T-helper 2 cell treated with Interferon-gamma antibody and Interleukin-4, amounts not matched to agents 100 ng/mL and 5 ng/mL, for 36 hours (primary cell): ENCODE measurements at regions not wholly inside any gene's neighbourhood (a gene's known extent, or its start where the extent isn't known, plus 50 kb on each side); places are given as distances from the start of the nearest gene placed in this dataset.

ENCODE experiments used
- intact Hi-C: fragments of 100-400 bp; cut with micrococcal nuclease; formaldehyde crosslinking; loops from one replicate; pipeline ENCODE4 v1.15.1; 2023

DNA sequence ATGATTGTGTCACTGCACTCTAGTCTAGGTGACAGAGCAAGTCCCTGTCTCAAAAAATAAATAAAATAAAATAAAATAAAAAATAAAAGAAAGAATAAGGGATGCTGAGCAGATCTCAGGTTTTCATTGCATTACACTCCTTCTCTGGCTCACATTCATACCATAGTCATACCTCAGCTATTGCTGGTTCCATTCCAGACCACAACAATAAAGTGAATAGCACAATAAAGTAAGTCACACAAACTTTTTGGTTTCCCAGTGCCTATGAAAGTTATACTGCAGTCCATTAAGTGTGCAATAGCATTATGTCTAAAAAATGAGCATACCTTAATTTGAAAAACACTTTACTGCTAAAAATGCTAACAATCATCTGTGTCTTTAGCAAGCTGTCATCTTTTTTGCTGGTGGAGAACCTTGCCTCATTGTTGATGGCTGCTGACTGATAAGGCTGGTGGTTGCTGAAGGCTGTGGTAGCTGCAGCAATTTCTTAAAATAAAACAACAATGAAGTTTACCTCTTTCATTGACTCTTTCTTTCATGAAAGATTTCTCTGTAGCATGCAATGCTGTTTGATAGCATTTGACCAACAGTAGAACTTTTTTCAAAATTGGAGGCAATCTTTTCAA lies 415.7 kb downstream of the ZNF608 start:
- intact Hi-C loops, result no loop called here

- intact Hi-C loops, result no loop called here
Measured at GRCh38 chr5:124328201-124328600, 418.2 kb downstream of the ZNF608 start.

DNA sequence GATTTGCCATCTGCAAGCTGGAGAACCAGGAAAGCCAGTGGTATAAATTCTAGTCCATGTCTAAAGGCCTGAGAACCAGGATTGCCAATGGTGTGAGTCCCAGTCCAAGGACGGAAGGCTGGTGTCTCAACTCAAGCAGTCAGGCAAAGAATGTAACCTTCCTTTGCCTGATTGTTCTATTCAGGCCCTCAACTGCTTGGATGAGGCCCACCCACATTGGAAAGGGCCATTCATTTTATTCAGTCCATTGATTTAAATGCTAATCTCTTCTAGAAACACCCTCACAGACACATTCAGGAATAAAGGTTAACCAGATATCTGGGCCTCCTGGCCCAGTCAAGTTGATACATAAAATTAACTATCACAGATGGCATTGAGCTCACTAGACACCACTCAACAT lies 427.8 kb downstream of the ZNF608 start:
- intact Hi-C loops, result no loop called here

- intact Hi-C loops, result no loop called here
Measured at GRCh38 chr5:124317451-124317850, 429.0 kb downstream of the ZNF608 start.

DNA sequence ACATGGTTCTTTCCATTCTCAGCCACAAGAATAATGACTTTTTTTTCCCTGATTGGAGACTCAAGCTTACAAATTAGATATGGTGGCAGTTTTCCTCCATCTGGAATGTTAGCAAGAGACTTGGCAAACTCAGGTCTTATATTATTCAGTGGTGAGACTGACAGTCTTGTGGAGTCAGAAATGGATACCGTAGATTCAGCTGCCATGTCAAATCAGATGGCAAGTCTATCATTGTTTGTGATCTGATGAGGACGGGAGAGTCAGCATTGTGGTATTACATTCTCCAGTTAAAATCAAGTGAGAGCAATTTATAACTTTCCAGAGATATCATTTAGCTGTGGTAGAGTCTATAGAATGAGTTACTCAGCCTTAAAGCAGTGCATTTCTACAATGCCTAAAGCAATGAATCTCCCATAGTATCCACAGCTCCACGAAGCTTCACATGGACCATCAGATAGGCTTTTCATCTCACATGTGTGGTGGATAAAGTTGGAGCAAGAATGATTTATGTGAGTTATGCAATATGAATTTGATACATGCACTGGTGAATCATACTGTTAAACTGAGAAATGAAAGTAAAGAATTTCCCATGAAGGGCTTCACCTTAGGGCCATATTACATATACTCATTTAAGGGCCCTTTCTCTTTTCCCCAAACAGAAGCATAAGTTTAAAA lies 430.6 kb downstream of the ZNF608 start:
- intact Hi-C loops, result no loop called here

GRCh38 chr5:124310453-124310852 lies 436.0 kb downstream of the ZNF608 start:
- intact Hi-C loops, result no loop called here

- intact Hi-C loops, result no loop called here
Measured at GRCh38 chr5:124309241-124309980, 437.0 kb downstream of the ZNF608 start.

GRCh38 chr5:124303366-124303765 lies 443.1 kb downstream of the ZNF608 start:
- intact Hi-C loops, result no loop called here

DNA sequence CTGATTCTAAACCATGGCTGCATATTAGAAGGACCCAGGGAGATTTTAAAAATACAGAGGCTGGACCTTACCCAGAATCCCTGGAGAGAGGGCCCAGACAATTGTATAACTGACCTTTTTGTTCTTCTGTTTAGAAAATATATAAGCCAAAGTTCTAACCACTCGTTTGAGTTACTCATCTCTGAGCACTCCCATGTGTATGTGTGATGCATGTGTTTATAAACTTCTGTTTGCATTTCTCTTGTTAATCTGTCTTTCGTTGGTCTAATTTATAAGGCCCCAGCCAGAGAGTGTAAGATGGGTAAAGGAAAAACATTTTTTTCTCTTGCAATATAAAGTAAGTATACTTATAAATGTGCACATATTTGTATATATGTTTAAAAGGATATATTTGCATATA lies 443.9 kb downstream of the ZNF608 start:
- intact Hi-C loops, result no loop called here

GRCh38 chr5:124301850-124302249 lies 444.6 kb downstream of the ZNF608 start:
- intact Hi-C loops, result no loop called here

DNA sequence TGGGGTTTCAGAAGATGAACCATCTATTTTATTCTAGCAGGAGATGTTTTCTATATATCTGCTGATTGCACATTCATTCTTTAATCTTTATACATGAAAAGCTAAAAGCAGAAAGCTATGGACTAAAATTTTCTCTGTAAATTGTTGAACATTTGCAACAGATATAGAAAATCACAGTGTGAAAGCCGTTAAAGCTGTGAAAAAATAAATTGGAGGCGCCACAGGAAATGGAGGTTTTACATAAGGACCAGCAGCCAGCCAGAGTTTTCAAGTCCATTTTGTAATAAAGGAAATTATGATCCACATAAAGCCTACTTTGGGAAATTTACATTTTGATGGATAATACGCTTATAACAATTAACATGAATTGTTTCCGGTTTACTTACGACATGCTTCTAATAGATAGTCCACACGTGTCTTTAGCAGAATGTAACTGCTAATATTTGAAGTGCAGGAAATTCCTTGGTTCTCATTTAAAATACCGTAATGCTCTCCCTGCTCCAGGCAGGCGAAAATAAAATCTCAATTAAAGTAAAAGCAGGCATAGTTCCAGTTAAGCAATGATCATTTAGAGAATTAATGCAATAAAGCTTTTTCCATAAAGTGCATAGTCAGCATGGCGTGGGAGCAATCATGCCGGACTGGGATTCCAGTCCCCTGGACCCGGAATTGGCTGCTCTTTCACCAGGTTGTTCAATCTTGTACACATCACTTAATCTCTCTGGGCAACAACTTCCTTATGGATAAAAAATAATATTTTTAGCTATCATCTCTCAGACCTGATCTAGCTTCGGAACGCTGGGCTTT lies 445.4 kb downstream of the ZNF608 start:
- intact Hi-C loops, result no loop called here

DNA sequence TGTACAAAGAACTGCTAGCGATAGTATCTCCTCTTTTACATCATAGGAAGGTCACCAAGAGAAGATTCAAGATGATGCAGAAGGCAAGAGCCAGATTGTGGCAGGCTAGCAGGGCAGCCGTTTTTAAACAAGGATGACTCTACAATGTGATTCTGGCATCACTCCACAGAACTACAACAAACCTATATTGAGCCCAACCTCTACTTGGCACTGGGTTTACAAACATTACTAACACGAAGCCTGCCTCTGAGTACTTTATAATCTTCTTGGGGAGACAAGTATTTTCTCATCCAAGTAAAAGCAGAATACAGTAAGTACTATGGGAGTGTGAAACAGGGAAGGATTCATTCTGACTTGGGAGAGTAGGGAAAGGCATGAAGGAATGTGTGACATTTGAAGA lies 448.6 kb downstream of the ZNF608 start:
- intact Hi-C loops, result no loop called here

DNA sequence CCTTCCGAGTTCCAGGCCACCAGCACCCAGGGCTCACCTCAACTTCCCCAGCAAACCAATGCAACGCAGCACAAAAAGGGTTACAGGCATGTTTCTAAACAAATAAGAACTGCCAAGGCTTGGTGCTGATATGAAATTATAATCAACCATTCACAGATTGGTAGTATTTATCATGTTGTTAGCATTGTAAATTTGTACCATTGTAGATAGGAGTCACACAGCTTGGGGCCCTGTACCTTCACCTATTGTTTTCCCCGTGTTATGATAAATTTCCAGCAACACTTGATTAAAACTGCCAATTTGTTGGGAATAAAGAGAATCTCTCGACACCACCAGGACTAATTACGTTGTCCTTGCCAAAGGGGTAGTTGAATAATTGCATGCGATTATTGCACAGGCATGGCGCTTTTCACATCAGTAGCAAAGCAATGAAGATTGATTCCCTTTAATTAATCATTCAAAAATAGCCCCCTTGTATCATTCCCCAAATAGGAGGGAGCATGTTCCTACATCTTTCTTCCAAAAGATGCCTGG lies 454.1 kb downstream of the ZNF608 start:
- intact Hi-C loops, result no loop called here

DNA sequence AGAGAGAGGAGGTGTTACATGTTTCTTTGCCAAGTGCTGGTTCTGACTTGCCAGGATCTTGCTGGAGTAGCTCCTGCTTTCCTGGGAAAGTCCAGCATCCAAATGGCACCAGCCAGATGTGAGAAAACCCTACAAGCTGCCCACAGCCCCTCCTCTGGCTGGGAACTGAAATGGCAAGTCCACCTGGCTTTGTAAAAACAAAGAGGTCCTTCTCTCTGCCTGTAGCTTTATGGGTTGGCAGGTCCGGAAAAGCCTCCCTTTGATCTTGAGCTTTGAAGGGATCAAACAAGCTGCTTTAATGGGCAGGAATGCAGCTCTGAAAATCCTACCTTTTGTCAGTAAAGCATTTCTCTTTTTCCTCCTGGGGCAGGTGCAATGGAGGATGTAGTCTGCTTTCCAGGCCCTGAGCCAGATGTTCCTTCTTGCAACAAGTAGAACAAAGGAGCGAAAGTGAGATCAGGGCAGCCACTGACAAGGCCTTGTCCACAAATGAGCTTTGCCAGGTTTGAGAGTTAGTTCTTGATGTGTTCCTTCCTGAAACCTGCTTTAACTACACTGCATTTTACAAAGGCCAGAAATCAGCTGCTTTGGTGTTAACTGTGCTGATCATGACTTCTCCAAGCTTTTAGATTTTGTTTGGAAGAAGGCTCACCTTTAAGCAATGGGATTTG lies 456.7 kb downstream of the ZNF608 start:
- intact Hi-C loops, result no loop called here

DNA sequence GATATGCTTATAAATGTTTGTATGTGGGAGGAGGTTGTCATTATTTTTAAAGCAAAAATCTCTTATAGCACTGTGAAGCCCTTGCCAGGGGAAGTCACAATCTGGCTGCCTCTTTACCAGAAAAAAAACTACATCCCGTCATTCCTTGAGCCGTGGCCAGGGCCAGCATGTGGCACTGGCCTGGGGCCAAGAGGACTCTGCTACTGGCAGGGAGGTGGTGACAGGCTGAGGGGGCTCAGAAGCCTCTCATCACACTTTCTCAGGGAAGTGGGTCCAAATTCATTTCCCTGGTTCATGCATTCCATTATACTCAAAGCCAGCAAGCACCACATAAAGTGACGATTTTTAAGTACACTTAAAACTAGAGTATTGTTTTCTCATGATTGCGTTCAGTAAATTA lies 457.3 kb downstream of the ZNF608 start:
- intact Hi-C loops, result no loop called here

GRCh38 chr5:124287813-124288212 lies 458.6 kb downstream of the ZNF608 start:
- intact Hi-C loops, result no loop called here

- intact Hi-C loops, result no loop called here
Measured at GRCh38 chr5:124285733-124286132, 460.7 kb downstream of the ZNF608 start.

GRCh38 chr5:124285071-124285470 lies 461.4 kb downstream of the ZNF608 start:
- intact Hi-C loops, result no loop called here

GRCh38 chr5:124283031-124283430 lies 463.4 kb downstream of the ZNF608 start:
- intact Hi-C loops, result no loop called here

DNA sequence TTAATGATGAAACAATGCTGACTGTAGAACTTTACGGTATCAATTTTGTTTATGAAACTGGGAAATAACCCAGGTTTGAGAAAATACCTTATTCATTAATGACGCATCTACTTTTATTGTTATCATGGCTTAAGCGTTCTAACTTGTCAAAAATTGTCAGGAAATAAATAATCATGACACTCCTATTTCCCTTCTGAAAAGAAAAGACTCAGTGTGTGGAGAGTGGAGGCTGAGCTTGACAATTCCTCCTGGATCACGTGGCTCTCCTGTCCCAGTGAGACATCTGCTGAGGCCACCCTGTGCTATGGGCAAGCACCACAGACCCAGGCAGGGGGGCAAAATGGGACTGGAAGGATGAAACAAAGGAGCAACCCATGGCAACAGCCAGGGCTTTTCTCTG lies 466.4 kb downstream of the ZNF608 start:
- intact Hi-C loops, result no loop called here
